ENCODE measurements at regions not wholly inside any gene's neighbourhood (a gene's known extent, or its start where the extent isn't known, plus 50 kb on each side); places are given as distances from the start of the nearest gene placed in this dataset.

- H3K4me3 ChIP-seq (ENCODE audit: low read depth in 2 of 2, low read length in 2 of 2): no peak overlapping the region
- no peak for ATAC-seq
- ChIA-PET POLR2A (no interaction called here), CTCF (no interaction called here)
- no peaks in the 10 kb centered on the region for H3K4me1 ChIP-seq (ENCODE audit: control insufficient read depth, insufficient read depth, low read length)
- intact Hi-C loops (cut with micrococcal nuclease; ENCODE audit: unreplicated experiment): no loop called here
- no TSS peak for BruUV-seq (replicated peaks)
- TF ChIP-seq TCF7L2 (IDR thresholded peaks at IDR 0.05; ENCODE audit: low read depth, low read length): no peak
- H3K36me3 ChIP-seq (ENCODE audit: control insufficient read depth, insufficient read depth, low read length): no peaks in the 10 kb centered on the region
- peaks cover 3% of the 10 kb centered on the region; the same call in 1 of the 2 replicates for H3K9me3 ChIP-seq (ENCODE audit: control insufficient read depth, insufficient read depth, low read depth, low read length)
- no peaks in the 10 kb centered on the region for H3K27me3 ChIP-seq (ENCODE audit: control insufficient read depth, insufficient read depth, low read length)
- in situ Hi-C loops (cut with HindIII; ENCODE audit: low pct_unique_long_range_greater_than_20kb, low sequenced_read_pairs): no loop called here
- no peak for DNase-seq (ENCODE audit: low read depth, low spot score)
- no peak overlapping the region for H3K27ac ChIP-seq (ENCODE audit: low read length)
Measured at GRCh38 chr10:107565014-107565413, 400.5 kb upstream of the SORCS1 start.

GRCh38 chr10:107561136-107561650 lies 396.7 kb upstream of the SORCS1 start:
- no peaks in the 10 kb centered on the region for H3K36me3 ChIP-seq (ENCODE audit: control insufficient read depth, insufficient read depth, low read length)
- DNase-seq (ENCODE audit: low read depth, low spot score) (no peak), ATAC-seq (no peak)
- H3K27me3 ChIP-seq (ENCODE audit: control insufficient read depth, insufficient read depth, low read length): no peaks in the 10 kb centered on the region
- BruUV-seq (replicated peaks): no TSS peak
- in situ Hi-C loops (cut with HindIII; ENCODE audit: low pct_unique_long_range_greater_than_20kb, low sequenced_read_pairs): no loop called here
- H3K4me3 ChIP-seq (ENCODE audit: low read depth in 2 of 2, low read length in 2 of 2): no peak overlapping the region
- ChIA-PET CTCF (no interaction called here), POLR2A (no interaction called here)
- intact Hi-C loops (cut with micrococcal nuclease; ENCODE audit: unreplicated experiment): no loop called here
- peaks cover under 1% of the 10 kb centered on the region; the same call in 1 of the 2 replicates for H3K9me3 ChIP-seq (ENCODE audit: control insufficient read depth, insufficient read depth, low read depth, low read length)
- H3K27ac ChIP-seq (ENCODE audit: low read length): no peak overlapping the region
- H3K4me1 ChIP-seq (ENCODE audit: control insufficient read depth, insufficient read depth, low read length): no peaks in the 10 kb centered on the region
- TF ChIP-seq POLR2AphosphoS5 (IDR thresholded peaks at IDR 0.05; ENCODE audit: low read depth, low read length): no peak
- no peak for TF ChIP-seq CTCF (IDR thresholded peaks at IDR 0.05)
- TF ChIP-seq REST (IDR thresholded peaks at IDR 0.05; ENCODE audit: insufficient read depth in 1 of 2, low read depth in 2 of 2, low read length in 1 of 2): no peak
- TF ChIP-seq TCF7L2 (IDR thresholded peaks at IDR 0.05; ENCODE audit: low read depth, low read length): no peak
- TF ChIP-seq SIN3A (IDR thresholded peaks at IDR 0.05; ENCODE audit: borderline replicate concordance, insufficient read depth, low read depth, low read length): no peak

GRCh38 chr10:107557916-107558315 lies 393.4 kb upstream of the SORCS1 start:
- CTCF ChIA-PET: no interaction called here
- BruUV-seq (replicated peaks): no TSS peak
- DNase-seq (ENCODE audit: low read depth, low spot score) (no peak), ATAC-seq (no peak)
- in situ Hi-C loops (cut with HindIII; ENCODE audit: low pct_unique_long_range_greater_than_20kb, low sequenced_read_pairs): no loop called here
- no peak for TF ChIP-seq CTCF (IDR thresholded peaks at IDR 0.05)
- no peak for TF ChIP-seq POLR2AphosphoS5 (IDR thresholded peaks at IDR 0.05; ENCODE audit: low read depth, low read length)
- no peak for TF ChIP-seq SIN3A (IDR thresholded peaks at IDR 0.05; ENCODE audit: borderline replicate concordance, insufficient read depth, low read depth, low read length)
- no peak for TF ChIP-seq REST (IDR thresholded peaks at IDR 0.05; ENCODE audit: insufficient read depth in 1 of 2, low read depth in 2 of 2, low read length in 1 of 2)
- no peak for TF ChIP-seq TCF7L2 (IDR thresholded peaks at IDR 0.05; ENCODE audit: low read depth, low read length)
- Histone ChIP-seq H3K27me3 (ENCODE audit: control insufficient read depth, insufficient read depth, low read length) (no peaks in the 10 kb centered on the region), H3K4me3 (ENCODE audit: low read depth in 2 of 2, low read length in 2 of 2) (no peak overlapping the region), H3K4me1 (ENCODE audit: control insufficient read depth, insufficient read depth, low read length) (no peaks in the 10 kb centered on the region), H3K36me3 (ENCODE audit: control insufficient read depth, insufficient read depth, low read length) (no peaks in the 10 kb centered on the region), H3K27ac (ENCODE audit: low read length) (no peak overlapping the region), H3K9me3 (ENCODE audit: control insufficient read depth, insufficient read depth, low read depth, low read length) (no peaks in the 10 kb centered on the region)
- POLR2A ChIA-PET: no interaction called here
- intact Hi-C loops (cut with micrococcal nuclease; ENCODE audit: unreplicated experiment): no loop called here

Measured in Panc1 (cell line).